Astrocyte (in vitro differentiated cells and primary cell): ENCODE measurements at regions not wholly inside any gene's neighbourhood (a gene's known extent, or its start where the extent isn't known, plus 50 kb on each side); places are given as distances from the start of the nearest gene placed in this dataset.
"Not testable (repeated sequence)": the region's sequence is repeated elsewhere in the genome, so short reads cannot be mapped to it uniquely, and the experiment has no call there.

ENCODE experiments used
- CTCF ChIP-seq: IDR thresholded peaks from 2 replicates; pipeline ENCODE4 v1.5.1; 2011; ENCODE audit warnings: low read depth, mild to moderate bottlenecking, inconsistent platforms, low read length, moderate library complexity; ENCODE audit not compliant: insufficient read depth
- EZH2 ChIP-seq: IDR thresholded peaks from 2 replicates; pipeline ENCODE4 v1.6.1; 2012; ENCODE audit warnings: mild to moderate bottlenecking, low read length, inconsistent platforms; ENCODE audit not compliant: insufficient read depth

- TF ChIP-seq CTCF, EZH2: not testable (repeated sequence)
Observed at GRCh38 chr22:47405222-47405621, 642.8 kb downstream of the TBC1D22A start.
